NT2/D1 (cell line): ENCODE measurements at regions not wholly inside any gene's neighbourhood (a gene's known extent, or its start where the extent isn't known, plus 50 kb on each side); places are given as distances from the start of the nearest gene placed in this dataset.

Experiments
- YY1 ChIP-seq: IDR thresholded peaks from 2 replicates; pipeline ENCODE4 v1.6.1; 2011; ENCODE audit not compliant: insufficient read length, insufficient read depth
- ZNF274 ChIP-seq: IDR thresholded peaks from 2 replicates; pipeline ENCODE4 v1.6.1; 2011; ENCODE audit warnings: mild to moderate bottlenecking, low read depth, low read length

DNA sequence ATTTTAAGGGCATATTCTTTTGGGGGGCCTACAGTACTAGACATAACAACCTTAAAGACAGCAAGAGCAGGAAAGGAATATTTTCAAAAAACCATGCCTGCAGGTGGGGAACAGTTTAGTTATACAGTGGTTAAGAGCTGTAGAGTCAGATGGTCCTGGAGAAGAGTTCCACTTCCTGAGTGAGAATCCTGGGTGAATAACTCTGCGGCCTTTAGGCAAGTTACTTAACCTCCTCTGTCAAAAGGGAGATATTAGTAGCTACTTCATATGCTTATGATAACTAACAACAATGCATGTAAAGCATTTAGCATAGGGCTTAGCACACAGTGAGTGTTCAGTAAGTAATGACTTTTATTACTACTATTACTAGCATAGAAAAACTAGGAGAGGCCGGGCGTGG, 119.2 kb upstream of the TAB2 start:
- no peak for TF ChIP-seq ZNF274
- TF ChIP-seq YY1: no peak
